ENCODE measurements at regions not wholly inside any gene's neighbourhood (a gene's known extent, or its start where the extent isn't known, plus 50 kb on each side); places are given as distances from the start of the nearest gene placed in this dataset.
"Not testable (repeated sequence)": the region's sequence is repeated elsewhere in the genome, so short reads cannot be mapped to it uniquely, and the experiment has no call there.

GRCh38 chr22:19608003-19608690 lies 83.9 kb upstream of the CLDN5 start:
- no peak overlapping the region for H2AFZ ChIP-seq (replicated peaks)
- Mint-ChIP-seq H3K36me3 (no peaks in the 10 kb centered on the region), H3K4me1 (peaks cover 11% of the 10 kb centered on the region)

GRCh38 chr22:19609753-19610152 lies 85.5 kb upstream of the CLDN5 start:
- not testable (repeated sequence) for H2AFZ ChIP-seq (replicated peaks); H3K9ac ChIP-seq; DNase-seq (ENCODE audit: low spot score); H3K9me3 ChIP-seq (ENCODE audit: low read depth); H3F3A ChIP-seq (ENCODE audit: low read depth); H3K27ac ChIP-seq; H3K4me1 ChIP-seq; H3K4me2 ChIP-seq; H4K20me1 ChIP-seq (ENCODE audit: low read depth); H3K27ac Mint-ChIP-seq; H3K4me3 ChIP-seq; H3K36me3 Mint-ChIP-seq; H3K79me2 ChIP-seq (ENCODE audit: low read depth); H3K36me3 ChIP-seq; H3K27me3 ChIP-seq; H3K27me3 Mint-ChIP-seq (ENCODE audit: insufficient read depth, low read depth); H3K4me3 Mint-ChIP-seq; H3K4me1 Mint-ChIP-seq; H3K9me3 Mint-ChIP-seq

More at GRCh38 chr22:19608003-19608690, 83.9 kb upstream of the CLDN5 start:
- Histone ChIP-seq H3K9me3 (ENCODE audit: low read depth) (no peaks in the 10 kb centered on the region), H3K4me2 (no peak overlapping the region), H3K27ac (no peak overlapping the region), H3K4me1 (no peaks in the 10 kb centered on the region), H3K36me3 (no peaks in the 10 kb centered on the region), H3K27me3 (no peaks in the 10 kb centered on the region), H3K4me3 (no peak overlapping the region), H3K9ac (no peak overlapping the region), H4K20me1 (ENCODE audit: low read depth) (no peaks in the 10 kb centered on the region), H3K79me2 (ENCODE audit: low read depth) (no peaks in the 10 kb centered on the region), H3F3A (ENCODE audit: low read depth) (no peaks in the 10 kb centered on the region)
- TF ChIP-seq EZH2phosphoT487 (IDR thresholded peaks at IDR 0.05) (no peak), CTCF (IDR thresholded peaks at IDR 0.05) (no peak), EZH2 (IDR thresholded peaks at IDR 0.05) (no peak)
- no peaks in the 10 kb centered on the region for H3K9me3 Mint-ChIP-seq
- H3K27ac Mint-ChIP-seq: no peak overlapping the region
- H3K27me3 Mint-ChIP-seq (ENCODE audit: insufficient read depth, low read depth): peaks cover 11% of the 10 kb centered on the region
- no peak for DNase-seq (ENCODE audit: low spot score)
- H3K4me3 Mint-ChIP-seq: no peak overlapping the region

- H3K27ac ChIP-seq: no peak overlapping the region
- H3K27me3 ChIP-seq: no peaks in the 10 kb centered on the region
- Mint-ChIP-seq H3K4me3 (no peak overlapping the region), H3K4me1 (no peaks in the 10 kb centered on the region), H3K27me3 (ENCODE audit: insufficient read depth, low read depth) (peaks cover 13% of the 10 kb centered on the region), H3K27ac (no peak overlapping the region), H3K36me3 (no peaks in the 10 kb centered on the region), H3K9me3 (no peaks in the 10 kb centered on the region)
- H3K4me2 ChIP-seq: no peak overlapping the region
- no peak for DNase-seq (ENCODE audit: low spot score)
- no peaks in the 10 kb centered on the region for H3F3A ChIP-seq (ENCODE audit: low read depth)
- no peak overlapping the region for H3K9ac ChIP-seq
- H3K79me2 ChIP-seq (ENCODE audit: low read depth): no peaks in the 10 kb centered on the region
- H3K4me3 ChIP-seq: no peak overlapping the region
- no peaks in the 10 kb centered on the region for H4K20me1 ChIP-seq (ENCODE audit: low read depth)
- TF ChIP-seq CTCF (IDR thresholded peaks at IDR 0.05) (no peak), EZH2phosphoT487 (IDR thresholded peaks at IDR 0.05) (no peak), EZH2 (IDR thresholded peaks at IDR 0.05) (no peak)
- peak overlapping the region; percentile 90 for H2AFZ ChIP-seq (replicated peaks)
- H3K9me3 ChIP-seq (ENCODE audit: low read depth): no peaks in the 10 kb centered on the region
- no peaks in the 10 kb centered on the region for H3K36me3 ChIP-seq
- peaks cover 5% of the 10 kb centered on the region for H3K4me1 ChIP-seq
These were observed 86.5 kb upstream of the CLDN5 start for GRCh38 chr22:19610518-19611253.

GRCh38 chr22:19611590-19611989 lies 87.4 kb upstream of the CLDN5 start:
- no peaks in the 10 kb centered on the region for H3K9me3 ChIP-seq (ENCODE audit: low read depth)
- H3K27ac ChIP-seq: no peak overlapping the region
- no peak overlapping the region for H2AFZ ChIP-seq (replicated peaks)
- H3K36me3 Mint-ChIP-seq: no peaks in the 10 kb centered on the region
- no peak overlapping the region for H3K4me3 ChIP-seq
- H3K4me2 ChIP-seq: no peak overlapping the region
- peaks cover under 1% of the 10 kb centered on the region for H3K4me1 Mint-ChIP-seq
- no peak overlapping the region for H3K27ac Mint-ChIP-seq
- TF ChIP-seq EZH2phosphoT487 (IDR thresholded peaks at IDR 0.05) (no peak), CTCF (IDR thresholded peaks at IDR 0.05) (no peak), EZH2 (IDR thresholded peaks at IDR 0.05) (no peak)
- H3K79me2 ChIP-seq (ENCODE audit: low read depth): no peaks in the 10 kb centered on the region
- H3K36me3 ChIP-seq: no peaks in the 10 kb centered on the region
- no peaks in the 10 kb centered on the region for H3K9me3 Mint-ChIP-seq
- peaks cover 16% of the 10 kb centered on the region for H3K27me3 Mint-ChIP-seq (ENCODE audit: insufficient read depth, low read depth)
- H4K20me1 ChIP-seq (ENCODE audit: low read depth): no peaks in the 10 kb centered on the region
- no peak for DNase-seq (ENCODE audit: low spot score)
- H3F3A ChIP-seq (ENCODE audit: low read depth): peaks cover 4% of the 10 kb centered on the region
- no peaks in the 10 kb centered on the region for H3K27me3 ChIP-seq
- no peak overlapping the region for H3K9ac ChIP-seq
- no peak overlapping the region for H3K4me3 Mint-ChIP-seq
- peaks cover 14% of the 10 kb centered on the region for H3K4me1 ChIP-seq
